Hepatocyte (in vitro differentiated cells): ENCODE measurements at regions not wholly inside any gene's neighbourhood (a gene's known extent, or its start where the extent isn't known, plus 50 kb on each side); places are given as distances from the start of the nearest gene placed in this dataset.

ENCODE experiments used
- EZH2 ChIP-seq: fragments of 200-600 bp; sonication (generic); IDR thresholded peaks from 2 replicates; pipeline ENCODE4 v1.6.1; 2016; ENCODE audit warnings: antibody characterized with exemption, mild to moderate bottlenecking, borderline replicate concordance
- EZH2phosphoT487 ChIP-seq: fragments of 200-600 bp; sonication (generic); IDR thresholded peaks from one replicate; pipeline ENCODE4 v1.6.1; 2018; ENCODE audit warnings: antibody characterized with exemption, mild to moderate bottlenecking, low read depth, moderate library complexity; ENCODE audit not compliant: unreplicated experiment, severe bottlenecking
- TF ChIP-seq, protein P1 (sequence below): fragments of 200-600 bp; sonication (generic); IDR thresholded peaks from 2 replicates; pipeline ENCODE4 v1.5.1; 2016; ENCODE audit warnings: antibody characterized with exemption, mild to moderate bottlenecking; ENCODE audit not compliant: poor library complexity

DNA sequence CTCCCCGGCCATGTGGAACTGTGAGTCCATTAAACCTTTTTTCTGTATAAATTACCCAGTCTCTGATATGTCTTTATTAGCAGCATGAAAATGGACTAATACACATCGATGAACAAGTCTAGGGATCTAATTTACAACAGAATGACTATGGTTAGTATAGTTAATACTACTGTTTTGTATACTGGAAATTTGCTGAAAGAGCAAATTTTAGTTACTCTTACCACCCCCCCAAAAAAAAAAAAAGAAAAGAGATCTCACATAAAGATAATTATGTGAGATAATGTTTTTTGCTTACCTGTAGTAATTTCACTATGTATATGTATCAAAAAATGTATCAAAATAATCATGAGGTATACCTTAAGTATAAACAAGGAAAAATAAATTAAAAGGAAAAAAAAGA is 199.5 kb upstream of the GRM3 start:
- TF ChIP-seq EZH2phosphoT487 (no peak), EZH2 (no peak)
- TF ChIP-seq, protein P1, sequence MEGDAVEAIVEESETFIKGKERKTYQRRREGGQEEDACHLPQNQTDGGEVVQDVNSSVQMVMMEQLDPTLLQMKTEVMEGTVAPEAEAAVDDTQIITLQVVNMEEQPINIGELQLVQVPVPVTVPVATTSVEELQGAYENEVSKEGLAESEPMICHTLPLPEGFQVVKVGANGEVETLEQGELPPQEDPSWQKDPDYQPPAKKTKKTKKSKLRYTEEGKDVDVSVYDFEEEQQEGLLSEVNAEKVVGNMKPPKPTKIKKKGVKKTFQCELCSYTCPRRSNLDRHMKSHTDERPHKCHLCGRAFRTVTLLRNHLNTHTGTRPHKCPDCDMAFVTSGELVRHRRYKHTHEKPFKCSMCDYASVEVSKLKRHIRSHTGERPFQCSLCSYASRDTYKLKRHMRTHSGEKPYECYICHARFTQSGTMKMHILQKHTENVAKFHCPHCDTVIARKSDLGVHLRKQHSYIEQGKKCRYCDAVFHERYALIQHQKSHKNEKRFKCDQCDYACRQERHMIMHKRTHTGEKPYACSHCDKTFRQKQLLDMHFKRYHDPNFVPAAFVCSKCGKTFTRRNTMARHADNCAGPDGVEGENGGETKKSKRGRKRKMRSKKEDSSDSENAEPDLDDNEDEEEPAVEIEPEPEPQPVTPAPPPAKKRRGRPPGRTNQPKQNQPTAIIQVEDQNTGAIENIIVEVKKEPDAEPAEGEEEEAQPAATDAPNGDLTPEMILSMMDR = no peak
